Body of pancreas (tissue), 4 donors: ENCODE measurements at regions not wholly inside any gene's neighbourhood (a gene's known extent, or its start where the extent isn't known, plus 50 kb on each side); places are given as distances from the start of the nearest gene placed in this dataset.
"Not testable (repeated sequence)": the region's sequence is repeated elsewhere in the genome, so short reads cannot be mapped to it uniquely, and the experiment has no call there.

Experiments used
- ATAC-seq: fragments of 150-250 bp; one replicate; pipeline ENCODE4 v1.9.1; 2016
- DNase-seq, 4 donors: peaks; one replicate each; pipeline ENCODE4 v3.0.0-alpha.2; 2019
- H3K27ac ChIP-seq, 4 donors: fragments of 200-600 bp; sonication (generic); 1 replicate in 3 of 4; 2 replicates in 1 of 4; pipeline versions ENCODE4 v1.5.1 to v1.6.1; 2016 to 2019; ENCODE audit warnings: mild to moderate bottlenecking in 1 of 4, mixed read lengths in 1 of 4, moderate library complexity in 1 of 4
- H3K27me3 ChIP-seq, 2 donors: fragments of 200-600 bp; sonication (generic); one replicate each; pipeline ENCODE4 v1.6.0; 2016; ENCODE audit warnings: mild to moderate bottlenecking in 1 of 2
- H3K36me3 ChIP-seq, 2 donors: fragments of 200-600 bp; sonication (generic); replicated peaks in 1 of 2; 2 replicates each; pipeline ENCODE4 v1.5.1; 2016; ENCODE audit warnings: low read depth in 2 of 2; ENCODE audit not compliant: insufficient read depth in 1 of 2
- H3K4me1 ChIP-seq: fragments of 200-600 bp; sonication (generic); one replicate; pipeline ENCODE4 v1.6.0; 2016
- H3K4me3 ChIP-seq, 2 donors: fragments of 200-600 bp; sonication (generic); 1 replicate in 1 of 2; 2 replicates in 1 of 2; pipeline ENCODE4 v1.5.1; 2016 to 2019
- H3K9me3 ChIP-seq, 3 donors: fragments of 200-600 bp; sonication (generic); 1 replicate in 2 of 3; 2 replicates in 1 of 3; pipeline ENCODE4 v1.5.1; 2016
- CTCF ChIP-seq, 7 experiments: fragments of 450-650 bp in 4 of 7; fragments of 200-600 bp in 3 of 7; sonication (generic) in 3 of 7; IDR thresholded peaks; one replicate each; pipeline ENCODE4 v1.5.1; 2016 to 2019; ENCODE audit warnings: antibody characterized with exemption in 7 of 7
- POLR2A ChIP-seq, 3 donors: fragments of 450-650 bp; IDR thresholded peaks; one replicate each; pipeline ENCODE4 v1.6.1; 2016; ENCODE audit warnings: antibody characterized with exemption in 3 of 3, mild to moderate bottlenecking in 2 of 3
- WGBS, 2 donors: methylation state at CpG; one replicate each; pipeline ENCODE4 v1.1.5; 2017; 5-methylcytosine and 5-hydroxymethylcytosine counted together
- intact Hi-C: fragments of 100-400 bp; cut with DNase I; formaldehyde crosslinking; loops from one replicate; pipeline ENCODE4 v1.15.1; 2023

GRCh38 chr9:25048098-25048724 is 502.5 kb upstream of the IZUMO3 start:
- no peak for DNase-seq
- Histone ChIP-seq H3K4me3 (no peak overlapping the region), H3K27ac (no peak overlapping the region), H3K9me3 (peaks cover 0 to 5% (median 0%) of the 10 kb centered on the region in 3 donors), H3K27me3 (no peaks in the 10 kb centered on the region), H3K4me1 (no peaks in the 10 kb centered on the region), H3K36me3 (no peaks in the 10 kb centered on the region)
- intact Hi-C loops = no loop called here
- no peak for ATAC-seq
- WGBS, 2 donors = 61 to 70% methylated on average over 1 of the region's 1 CpG
- no peak for TF ChIP-seq POLR2A (IDR thresholded peaks at IDR 0.05)
- TF ChIP-seq CTCF (IDR thresholded peaks at IDR 0.05) = no peak

GRCh38 chr9:25045469-25045868 is 499.8 kb upstream of the IZUMO3 start:
- H3K36me3 ChIP-seq, H3K9me3 ChIP-seq, H3K27me3 ChIP-seq, ATAC-seq, intact Hi-C loops, DNase-seq, H3K27ac ChIP-seq, H3K4me3 ChIP-seq, H3K4me1 ChIP-seq: not testable (repeated sequence)
- WGBS, 2 donors = 47 to 48% methylated on average over 7 to 8 of the region's 8 CpGs

GRCh38 chr9:25029743-25030142 is 484.0 kb upstream of the IZUMO3 start:
- WGBS, 2 donors = 84 to 88% methylated on average over 2 of the region's 2 CpGs
- no peaks in the 10 kb centered on the region for H3K9me3 ChIP-seq
- no peaks in the 10 kb centered on the region for H3K27me3 ChIP-seq
- intact Hi-C loops = no loop called here
- TF ChIP-seq CTCF (IDR thresholded peaks at IDR 0.05) = no peak
- TF ChIP-seq POLR2A (IDR thresholded peaks at IDR 0.05) = no peak
- no peak overlapping the region for H3K4me3 ChIP-seq
- H3K4me1 ChIP-seq = no peaks in the 10 kb centered on the region
- H3K36me3 ChIP-seq = no peaks in the 10 kb centered on the region
- H3K27ac ChIP-seq = no peak overlapping the region
- DNase-seq (no peak), ATAC-seq (no peak)

GRCh38 chr9:25025686-25026085 is 480.0 kb upstream of the IZUMO3 start:
- H3K27me3 ChIP-seq = no peaks in the 10 kb centered on the region
- no peak for DNase-seq
- no peaks in the 10 kb centered on the region for H3K9me3 ChIP-seq
- no peak overlapping the region for H3K27ac ChIP-seq
- H3K36me3 ChIP-seq = no peaks in the 10 kb centered on the region
- ATAC-seq = no peak
- TF ChIP-seq CTCF (IDR thresholded peaks at IDR 0.05) = no peak
- no peak for TF ChIP-seq POLR2A (IDR thresholded peaks at IDR 0.05)
- WGBS, 2 donors = 62 to 78% methylated on average over 5 to 9 of the region's 9 CpGs
- H3K4me3 ChIP-seq = no peak overlapping the region
- intact Hi-C loops = no loop called here
- no peaks in the 10 kb centered on the region for H3K4me1 ChIP-seq

GRCh38 chr9:25025156-25025555 is 479.5 kb upstream of the IZUMO3 start:
- no peak for TF ChIP-seq POLR2A (IDR thresholded peaks at IDR 0.05)
- TF ChIP-seq CTCF (IDR thresholded peaks at IDR 0.05) = no peak
- Histone ChIP-seq H3K4me1 (no peaks in the 10 kb centered on the region), H3K36me3 (no peaks in the 10 kb centered on the region), H3K4me3 (no peak overlapping the region), H3K27me3 (no peaks in the 10 kb centered on the region), H3K27ac (no peak overlapping the region), H3K9me3 (no peaks in the 10 kb centered on the region)
- ATAC-seq = no peak
- intact Hi-C loops = no loop called here
- WGBS, 2 donors = 46 to 64% methylated on average over 5 of the region's 5 CpGs
- no peak for DNase-seq
